Upper lobe of left lung (tissue), 6 donors: ENCODE measurements at regions not wholly inside any gene's neighbourhood (a gene's known extent, or its start where the extent isn't known, plus 50 kb on each side); places are given as distances from the start of the nearest gene placed in this dataset.

Experiments
- ATAC-seq, 2 donors: fragments of 200-7000 bp; cut with Tn5 transposase; one replicate each; pipeline ENCODE4 v1.9.1; 2022; ENCODE audit warnings: mild to moderate bottlenecking in 2 of 2, moderate library complexity in 2 of 2; ENCODE audit not compliant: low FRiP score in 2 of 2
- DNase-seq, 2 donors: peaks; one replicate each; pipeline ENCODE4 v3.0.0-alpha.2; 2019 to 2020
- H3K27ac ChIP-seq, 4 donors: fragments of 200-600 bp; sonication (generic); one replicate each; pipeline ENCODE4 v1.5.1; 2016 to 2019
- H3K27me3 ChIP-seq, 4 donors: fragments of 200-600 bp; sonication (generic); one replicate each; pipeline ENCODE4 v1.5.1; 2017 to 2019
- H3K36me3 ChIP-seq, 4 donors: fragments of 200-600 bp; sonication (generic); one replicate each; pipeline ENCODE4 v1.5.1; 2016 to 2019
- H3K4me1 ChIP-seq, 4 donors: fragments of 200-600 bp; sonication (generic); one replicate each; pipeline ENCODE4 v1.5.1; 2018 to 2019
- H3K4me3 ChIP-seq, 4 donors: fragments of 200-600 bp; sonication (generic); one replicate each; pipeline ENCODE4 v1.5.1; 2017 to 2019; ENCODE audit warnings: mild to moderate bottlenecking in 2 of 4, moderate library complexity in 1 of 4
- H3K9me3 ChIP-seq, 4 donors: fragments of 200-600 bp; sonication (generic); one replicate each; pipeline ENCODE4 v1.5.1; 2018 to 2019
- EP300 ChIP-seq, 4 donors: sonication (generic); formaldehyde crosslinking; IDR thresholded peaks; one replicate each; pipeline ENCODE4 v1.5.1; 2017; ENCODE audit warnings: antibody characterized with exemption in 4 of 4, control low read depth in 2 of 4
- POLR2A ChIP-seq, 4 donors: fragments of 450-650 bp; IDR thresholded peaks; one replicate each; pipeline ENCODE4 v1.5.1; 2016 to 2017; ENCODE audit warnings: antibody characterized with exemption in 4 of 4, mild to moderate bottlenecking in 2 of 4
- POLR2AphosphoS5 ChIP-seq, 2 donors: sonication (generic); formaldehyde crosslinking; IDR thresholded peaks; one replicate each; pipeline ENCODE4 v1.5.1; 2017; ENCODE audit warnings: antibody characterized with exemption in 2 of 2
- WGBS, 2 donors: methylation state at CpG; one replicate each; pipeline ENCODE4 v1.1.5; 2017 to 2018; 5-methylcytosine and 5-hydroxymethylcytosine counted together
- TF ChIP-seq, protein P1 (sequence below), 6 experiments: fragments of 450-650 bp in 4 of 6; fragments of 200-600 bp in 2 of 6; sonication (generic) in 2 of 6; IDR thresholded peaks; one replicate each; pipeline ENCODE4 v1.5.1; 2016 to 2019; ENCODE audit warnings: antibody characterized with exemption in 6 of 6
- donor health status: DM: no; HTN: no; CAD: no; lungs with moderate emphysema.
- donor health status: DM: no; HTN: yes; CAD: no; lungs with severe emphysema.

- H3K4me1 ChIP-seq, result no peaks in the 10 kb centered on the region
- H3K4me3 ChIP-seq, result no peak overlapping the region
- DNase-seq (no peak), ATAC-seq (no peak)
- H3K27me3 ChIP-seq, result no peaks in the 10 kb centered on the region
- TF ChIP-seq POLR2A (IDR thresholded peaks at IDR 0.05) (no peak), POLR2AphosphoS5 (IDR thresholded peaks at IDR 0.05) (no peak), EP300 (IDR thresholded peaks at IDR 0.05) (no peak)
- TF ChIP-seq, protein P1, sequence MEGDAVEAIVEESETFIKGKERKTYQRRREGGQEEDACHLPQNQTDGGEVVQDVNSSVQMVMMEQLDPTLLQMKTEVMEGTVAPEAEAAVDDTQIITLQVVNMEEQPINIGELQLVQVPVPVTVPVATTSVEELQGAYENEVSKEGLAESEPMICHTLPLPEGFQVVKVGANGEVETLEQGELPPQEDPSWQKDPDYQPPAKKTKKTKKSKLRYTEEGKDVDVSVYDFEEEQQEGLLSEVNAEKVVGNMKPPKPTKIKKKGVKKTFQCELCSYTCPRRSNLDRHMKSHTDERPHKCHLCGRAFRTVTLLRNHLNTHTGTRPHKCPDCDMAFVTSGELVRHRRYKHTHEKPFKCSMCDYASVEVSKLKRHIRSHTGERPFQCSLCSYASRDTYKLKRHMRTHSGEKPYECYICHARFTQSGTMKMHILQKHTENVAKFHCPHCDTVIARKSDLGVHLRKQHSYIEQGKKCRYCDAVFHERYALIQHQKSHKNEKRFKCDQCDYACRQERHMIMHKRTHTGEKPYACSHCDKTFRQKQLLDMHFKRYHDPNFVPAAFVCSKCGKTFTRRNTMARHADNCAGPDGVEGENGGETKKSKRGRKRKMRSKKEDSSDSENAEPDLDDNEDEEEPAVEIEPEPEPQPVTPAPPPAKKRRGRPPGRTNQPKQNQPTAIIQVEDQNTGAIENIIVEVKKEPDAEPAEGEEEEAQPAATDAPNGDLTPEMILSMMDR (IDR thresholded peaks at IDR 0.05), result no peak
- WGBS, 2 donors, result 63% methylated on average over 2 of the region's 2 CpGs
- H3K36me3 ChIP-seq, result no peaks in the 10 kb centered on the region
- H3K9me3 ChIP-seq, result no peaks in the 10 kb centered on the region
- no peak overlapping the region for H3K27ac ChIP-seq
Measured at GRCh38 chr12:128021561-128021960, 245.4 kb upstream of the TMEM132C start.

DNA sequence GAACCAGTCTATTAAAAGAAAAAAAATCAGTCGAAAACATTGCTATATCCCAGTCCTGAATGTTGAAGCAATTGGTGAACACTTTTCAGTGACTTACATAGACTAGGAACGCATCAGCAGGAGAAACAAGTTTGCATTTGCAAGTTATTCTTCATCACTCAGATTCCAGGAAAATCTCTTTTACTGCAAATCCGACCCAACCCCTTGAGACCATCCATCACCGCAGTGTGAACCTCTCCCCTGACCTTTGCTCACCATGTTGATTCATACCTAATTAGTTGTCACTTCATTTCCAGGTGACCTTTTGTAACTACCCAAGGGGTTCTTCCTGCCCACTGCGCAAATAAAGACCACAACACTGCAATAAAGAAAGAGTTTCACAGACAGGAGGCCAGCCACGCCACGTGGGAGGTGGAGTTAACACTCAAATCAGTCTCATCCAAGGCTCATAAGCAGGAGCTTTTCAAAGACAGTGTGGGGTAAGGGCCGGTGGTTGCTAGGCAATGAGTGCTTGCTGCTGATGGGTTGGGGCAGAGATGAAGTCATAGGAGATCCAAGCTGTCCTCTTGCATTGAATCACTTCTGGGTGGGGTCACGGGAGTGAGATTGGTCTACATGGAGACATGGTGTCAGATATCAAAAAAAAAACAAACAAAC lies 241.3 kb upstream of the TMEM132C start:
- DNase-seq (no peak), ATAC-seq (peak in 1 of 2 donors; percentile 85)
- no peaks in the 10 kb centered on the region for H3K27me3 ChIP-seq
- no peak overlapping the region for H3K4me3 ChIP-seq
- 44 to 45% methylated on average over 9 of the region's 9 CpGs for WGBS, 2 donors
- no peak overlapping the region for H3K27ac ChIP-seq
- no peaks in the 10 kb centered on the region for H3K4me1 ChIP-seq
- no peak for TF ChIP-seq POLR2AphosphoS5 (IDR thresholded peaks at IDR 0.05)
- TF ChIP-seq, protein P1 (IDR thresholded peaks at IDR 0.05), result no peak
- no peak for TF ChIP-seq POLR2A (IDR thresholded peaks at IDR 0.05)
- no peak for TF ChIP-seq EP300 (IDR thresholded peaks at IDR 0.05)
- no peaks in the 10 kb centered on the region for H3K9me3 ChIP-seq
- no peaks in the 10 kb centered on the region for H3K36me3 ChIP-seq

DNA sequence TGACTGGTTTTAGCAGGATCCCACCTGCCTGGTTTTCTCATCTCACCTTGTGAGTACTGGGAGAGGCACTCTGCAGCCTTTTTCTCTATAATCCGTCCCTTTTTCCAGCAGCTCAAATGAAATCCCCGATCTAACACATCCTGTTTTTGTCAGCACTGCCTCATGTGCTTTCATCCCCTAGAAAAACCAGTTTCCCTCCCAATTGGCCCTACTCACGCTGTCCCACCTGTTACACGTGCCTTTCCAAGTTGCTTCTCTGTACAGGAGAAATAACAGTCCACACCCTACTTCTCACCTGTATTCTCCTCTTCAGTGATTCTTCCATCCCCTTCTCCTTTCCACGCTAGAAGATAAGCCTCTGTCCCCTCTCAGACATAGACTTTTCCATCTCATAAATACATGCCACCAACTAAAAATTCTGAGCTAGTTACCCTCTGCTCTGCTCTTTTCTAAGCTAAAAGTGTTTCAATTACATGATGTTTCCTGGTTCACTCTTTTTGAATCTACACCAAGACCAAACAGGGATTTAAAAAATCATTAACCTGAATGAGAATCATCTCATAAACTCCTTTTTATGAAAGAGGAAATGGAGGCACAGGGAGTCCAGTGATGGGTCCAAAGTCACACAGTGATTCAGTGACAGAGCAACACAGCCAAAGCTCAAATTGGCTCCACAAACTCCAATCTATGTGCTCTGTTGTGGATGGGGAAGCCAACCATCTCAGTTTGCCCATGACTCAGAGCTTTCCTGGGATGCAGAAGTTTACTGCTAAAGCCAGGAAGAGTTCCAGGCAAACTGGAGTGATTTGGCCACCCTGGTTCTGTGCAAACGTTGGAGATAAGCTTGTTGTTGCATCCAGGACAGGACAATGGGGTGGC lies 240.0 kb upstream of the TMEM132C start:
- ATAC-seq (peak in 1 of 2 donors; percentile 49), DNase-seq (no peak)
- Histone ChIP-seq H3K4me3 (no peak overlapping the region), H3K9me3 (no peaks in the 10 kb centered on the region), H3K36me3 (no peaks in the 10 kb centered on the region), H3K4me1 (no peaks in the 10 kb centered on the region), H3K27ac (no peak overlapping the region), H3K27me3 (no peaks in the 10 kb centered on the region)
- TF ChIP-seq EP300 (IDR thresholded peaks at IDR 0.05), result no peak
- TF ChIP-seq, protein P1 (IDR thresholded peaks at IDR 0.05), result no peak
- no peak for TF ChIP-seq POLR2A (IDR thresholded peaks at IDR 0.05)
- TF ChIP-seq POLR2AphosphoS5 (IDR thresholded peaks at IDR 0.05), result no peak
- 54% methylated on average over 6 of the region's 6 CpGs for WGBS, 2 donors

DNA sequence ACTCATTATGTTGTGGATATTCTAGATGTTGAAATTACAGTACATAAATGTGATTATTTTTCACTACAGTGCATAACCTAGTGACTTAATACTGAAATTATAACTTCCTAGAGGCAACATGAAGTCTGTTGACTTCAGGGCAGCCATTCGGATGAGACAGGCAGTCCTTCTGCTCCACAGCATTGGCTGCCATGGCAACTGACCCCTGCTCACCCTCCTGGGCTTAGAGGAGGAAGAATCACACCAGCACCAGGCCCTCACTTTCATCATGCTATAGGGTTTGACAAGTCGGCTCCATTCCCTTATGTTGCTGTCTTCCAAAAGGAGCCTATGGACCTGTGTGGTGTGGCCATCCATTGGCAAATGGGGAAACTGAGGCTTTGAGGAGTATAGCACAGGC lies 233.5 kb upstream of the TMEM132C start:
- WGBS, 2 donors, result 46 to 48% methylated on average over 2 of the region's 2 CpGs
- no peak for DNase-seq
- no peak for ATAC-seq
- TF ChIP-seq EP300 (IDR thresholded peaks at IDR 0.05) (no peak), POLR2AphosphoS5 (IDR thresholded peaks at IDR 0.05) (no peak), POLR2A (IDR thresholded peaks at IDR 0.05) (no peak)
- TF ChIP-seq, protein P1 (IDR thresholded peaks at IDR 0.05), result no peak
- H3K27me3 ChIP-seq, result no peaks in the 10 kb centered on the region
- H3K9me3 ChIP-seq, result no peaks in the 10 kb centered on the region
- no peak overlapping the region for H3K27ac ChIP-seq
- no peaks in the 10 kb centered on the region for H3K36me3 ChIP-seq
- no peaks in the 10 kb centered on the region for H3K4me1 ChIP-seq
- H3K4me3 ChIP-seq, result no peak overlapping the region
